ENCODE measurements at regions not wholly inside any gene's neighbourhood (a gene's known extent, or its start where the extent isn't known, plus 50 kb on each side); places are given as distances from the start of the nearest gene placed in this dataset.

DNA sequence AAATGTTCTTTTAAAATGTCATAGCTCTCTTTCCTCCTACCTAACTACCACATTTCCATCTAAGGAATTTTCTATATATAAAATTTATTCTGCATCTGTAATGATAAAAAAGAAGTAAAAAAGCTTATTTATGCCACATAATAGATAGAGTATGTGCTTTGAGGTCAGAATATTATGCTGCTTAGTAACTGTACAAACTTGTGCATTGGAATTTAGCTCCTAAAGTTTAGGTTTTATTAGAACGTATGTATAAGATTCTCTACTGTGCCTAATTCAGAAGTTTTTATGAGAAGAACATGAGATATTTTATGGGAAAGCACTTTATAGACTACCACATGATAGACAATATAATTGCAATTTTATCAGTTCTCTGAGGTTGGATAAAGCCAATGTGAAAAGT lies 384.6 kb downstream of the SLC16A7 start:
- no peaks in the 10 kb centered on the region for H3K27me3 ChIP-seq (ENCODE audit: insufficient read depth, poor library complexity, severe bottlenecking)
- no peak overlapping the region for H3K27ac ChIP-seq (replicated peaks)
- TF ChIP-seq, protein P1, sequence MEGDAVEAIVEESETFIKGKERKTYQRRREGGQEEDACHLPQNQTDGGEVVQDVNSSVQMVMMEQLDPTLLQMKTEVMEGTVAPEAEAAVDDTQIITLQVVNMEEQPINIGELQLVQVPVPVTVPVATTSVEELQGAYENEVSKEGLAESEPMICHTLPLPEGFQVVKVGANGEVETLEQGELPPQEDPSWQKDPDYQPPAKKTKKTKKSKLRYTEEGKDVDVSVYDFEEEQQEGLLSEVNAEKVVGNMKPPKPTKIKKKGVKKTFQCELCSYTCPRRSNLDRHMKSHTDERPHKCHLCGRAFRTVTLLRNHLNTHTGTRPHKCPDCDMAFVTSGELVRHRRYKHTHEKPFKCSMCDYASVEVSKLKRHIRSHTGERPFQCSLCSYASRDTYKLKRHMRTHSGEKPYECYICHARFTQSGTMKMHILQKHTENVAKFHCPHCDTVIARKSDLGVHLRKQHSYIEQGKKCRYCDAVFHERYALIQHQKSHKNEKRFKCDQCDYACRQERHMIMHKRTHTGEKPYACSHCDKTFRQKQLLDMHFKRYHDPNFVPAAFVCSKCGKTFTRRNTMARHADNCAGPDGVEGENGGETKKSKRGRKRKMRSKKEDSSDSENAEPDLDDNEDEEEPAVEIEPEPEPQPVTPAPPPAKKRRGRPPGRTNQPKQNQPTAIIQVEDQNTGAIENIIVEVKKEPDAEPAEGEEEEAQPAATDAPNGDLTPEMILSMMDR (IDR thresholded peaks at IDR 0.05; ENCODE audit: insufficient read depth, low read length): no peak
- no peak for TF ChIP-seq SPI1 (IDR thresholded peaks at IDR 0.05; ENCODE audit: borderline replicate concordance, low read depth)
- TF ChIP-seq POLR2AphosphoS5 (IDR thresholded peaks at IDR 0.05; ENCODE audit: low read depth): no peak
- TF ChIP-seq, protein P2, sequence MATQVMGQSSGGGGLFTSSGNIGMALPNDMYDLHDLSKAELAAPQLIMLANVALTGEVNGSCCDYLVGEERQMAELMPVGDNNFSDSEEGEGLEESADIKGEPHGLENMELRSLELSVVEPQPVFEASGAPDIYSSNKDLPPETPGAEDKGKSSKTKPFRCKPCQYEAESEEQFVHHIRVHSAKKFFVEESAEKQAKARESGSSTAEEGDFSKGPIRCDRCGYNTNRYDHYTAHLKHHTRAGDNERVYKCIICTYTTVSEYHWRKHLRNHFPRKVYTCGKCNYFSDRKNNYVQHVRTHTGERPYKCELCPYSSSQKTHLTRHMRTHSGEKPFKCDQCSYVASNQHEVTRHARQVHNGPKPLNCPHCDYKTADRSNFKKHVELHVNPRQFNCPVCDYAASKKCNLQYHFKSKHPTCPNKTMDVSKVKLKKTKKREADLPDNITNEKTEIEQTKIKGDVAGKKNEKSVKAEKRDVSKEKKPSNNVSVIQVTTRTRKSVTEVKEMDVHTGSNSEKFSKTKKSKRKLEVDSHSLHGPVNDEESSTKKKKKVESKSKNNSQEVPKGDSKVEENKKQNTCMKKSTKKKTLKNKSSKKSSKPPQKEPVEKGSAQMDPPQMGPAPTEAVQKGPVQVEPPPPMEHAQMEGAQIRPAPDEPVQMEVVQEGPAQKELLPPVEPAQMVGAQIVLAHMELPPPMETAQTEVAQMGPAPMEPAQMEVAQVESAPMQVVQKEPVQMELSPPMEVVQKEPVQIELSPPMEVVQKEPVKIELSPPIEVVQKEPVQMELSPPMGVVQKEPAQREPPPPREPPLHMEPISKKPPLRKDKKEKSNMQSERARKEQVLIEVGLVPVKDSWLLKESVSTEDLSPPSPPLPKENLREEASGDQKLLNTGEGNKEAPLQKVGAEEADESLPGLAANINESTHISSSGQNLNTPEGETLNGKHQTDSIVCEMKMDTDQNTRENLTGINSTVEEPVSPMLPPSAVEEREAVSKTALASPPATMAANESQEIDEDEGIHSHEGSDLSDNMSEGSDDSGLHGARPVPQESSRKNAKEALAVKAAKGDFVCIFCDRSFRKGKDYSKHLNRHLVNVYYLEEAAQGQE (IDR thresholded peaks at IDR 0.05; ENCODE audit: insufficient replicate concordance, low read depth): no peak
- TF ChIP-seq GABPA (IDR thresholded peaks at IDR 0.05; ENCODE audit: low read depth): no peak
- DNase-seq (ENCODE audit: low read depth in 1 of 2, low spot score in 1 of 2): no peak
- no peak overlapping the region for H3K4me3 ChIP-seq (replicated peaks; ENCODE audit: insufficient read depth, low read length)

DNA sequence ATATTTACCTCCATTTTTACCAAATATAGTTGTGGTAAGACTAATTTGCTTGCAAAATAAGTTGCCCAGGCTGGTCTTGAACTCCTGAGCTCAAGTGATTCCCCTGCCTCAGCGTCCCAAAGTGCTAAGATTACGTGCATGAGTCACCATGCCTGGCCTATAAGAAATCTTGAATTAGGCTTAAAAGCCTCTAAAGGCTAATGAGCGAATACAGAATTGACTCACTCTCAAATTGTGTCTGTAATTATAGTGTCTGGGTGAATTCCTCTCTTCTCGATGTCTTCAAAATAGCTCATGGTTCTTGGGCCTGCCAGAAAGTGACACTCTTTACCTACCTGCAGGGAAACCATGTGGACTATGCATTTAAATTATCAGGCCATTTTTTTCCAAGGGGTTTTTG lies 403.5 kb downstream of the SLC16A7 start:
- no peak for DNase-seq (ENCODE audit: low read depth in 1 of 2, low spot score in 1 of 2)
- Histone ChIP-seq H3K27ac (replicated peaks) (no peak overlapping the region), H3K4me3 (replicated peaks; ENCODE audit: insufficient read depth, low read length) (no peak overlapping the region), H3K27me3 (ENCODE audit: insufficient read depth, poor library complexity, severe bottlenecking) (no peaks in the 10 kb centered on the region)
- TF ChIP-seq, protein P2 (IDR thresholded peaks at IDR 0.05; ENCODE audit: insufficient replicate concordance, low read depth): no peak
- TF ChIP-seq POLR2AphosphoS5 (IDR thresholded peaks at IDR 0.05; ENCODE audit: low read depth) (no peak), SPI1 (IDR thresholded peaks at IDR 0.05; ENCODE audit: borderline replicate concordance, low read depth) (no peak), GABPA (IDR thresholded peaks at IDR 0.05; ENCODE audit: low read depth) (no peak)
- TF ChIP-seq, protein P1 (IDR thresholded peaks at IDR 0.05; ENCODE audit: insufficient read depth, low read length): no peak

DNA sequence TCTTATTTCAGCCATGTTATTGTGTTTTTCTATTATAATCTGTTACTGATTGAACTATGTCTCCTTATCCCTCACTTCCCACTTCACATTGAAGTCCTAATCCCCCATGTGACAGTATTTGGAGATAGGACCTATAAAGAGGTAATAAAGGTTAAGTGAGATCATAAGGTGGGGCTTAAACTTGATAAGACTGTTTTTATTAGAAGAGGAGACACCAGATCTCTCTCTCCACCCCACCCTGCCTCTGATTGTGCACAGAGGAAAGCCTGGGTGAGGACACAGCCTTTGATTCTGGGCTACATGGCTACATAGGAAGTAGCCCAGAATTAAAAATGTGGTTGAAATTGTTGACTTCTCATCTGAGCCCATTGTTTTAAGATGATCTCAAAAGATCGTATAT lies 414.7 kb downstream of the SLC16A7 start:
- TF ChIP-seq POLR2AphosphoS5 (IDR thresholded peaks at IDR 0.05; ENCODE audit: low read depth) (no peak), SPI1 (IDR thresholded peaks at IDR 0.05; ENCODE audit: borderline replicate concordance, low read depth) (no peak), GABPA (IDR thresholded peaks at IDR 0.05; ENCODE audit: low read depth) (no peak)
- TF ChIP-seq, protein P2 (IDR thresholded peaks at IDR 0.05; ENCODE audit: insufficient replicate concordance, low read depth): no peak
- TF ChIP-seq, protein P1 (IDR thresholded peaks at IDR 0.05; ENCODE audit: insufficient read depth, low read length): no peak
- Histone ChIP-seq H3K27me3 (ENCODE audit: insufficient read depth, poor library complexity, severe bottlenecking) (no peaks in the 10 kb centered on the region), H3K27ac (replicated peaks) (no peak overlapping the region), H3K4me3 (replicated peaks; ENCODE audit: insufficient read depth, low read length) (no peak overlapping the region)
- no peak for DNase-seq (ENCODE audit: low read depth in 1 of 2, low spot score in 1 of 2)
